ENCODE measurements at regions not wholly inside any gene's neighbourhood (a gene's known extent, or its start where the extent isn't known, plus 50 kb on each side); places are given as distances from the start of the nearest gene placed in this dataset.

DNA sequence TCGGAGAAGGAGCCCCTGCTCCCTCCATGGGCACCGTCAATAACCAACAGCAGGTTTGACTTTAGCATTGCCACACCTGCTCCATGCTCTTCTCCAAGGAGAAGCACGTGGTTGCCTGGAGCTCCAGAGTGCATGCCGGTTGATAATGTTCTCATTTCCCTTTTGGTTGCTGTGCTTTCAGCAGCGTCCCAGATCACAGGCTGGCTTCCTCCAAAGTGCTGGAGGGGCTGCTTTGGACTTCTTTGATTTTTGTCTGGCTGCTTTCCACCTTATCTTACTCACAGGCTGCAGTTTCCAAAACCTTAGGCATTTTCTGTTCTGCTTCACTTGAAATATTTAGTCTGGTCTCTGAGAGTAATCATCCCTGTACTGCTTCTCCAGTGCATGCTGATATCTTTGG, 123.8 kb upstream of the IRS2 start:
- no peak for TF ChIP-seq ESRRG (CRISPR knock-in tag; IDR thresholded peaks at IDR 0.05)
- TF ChIP-seq, protein P1, sequence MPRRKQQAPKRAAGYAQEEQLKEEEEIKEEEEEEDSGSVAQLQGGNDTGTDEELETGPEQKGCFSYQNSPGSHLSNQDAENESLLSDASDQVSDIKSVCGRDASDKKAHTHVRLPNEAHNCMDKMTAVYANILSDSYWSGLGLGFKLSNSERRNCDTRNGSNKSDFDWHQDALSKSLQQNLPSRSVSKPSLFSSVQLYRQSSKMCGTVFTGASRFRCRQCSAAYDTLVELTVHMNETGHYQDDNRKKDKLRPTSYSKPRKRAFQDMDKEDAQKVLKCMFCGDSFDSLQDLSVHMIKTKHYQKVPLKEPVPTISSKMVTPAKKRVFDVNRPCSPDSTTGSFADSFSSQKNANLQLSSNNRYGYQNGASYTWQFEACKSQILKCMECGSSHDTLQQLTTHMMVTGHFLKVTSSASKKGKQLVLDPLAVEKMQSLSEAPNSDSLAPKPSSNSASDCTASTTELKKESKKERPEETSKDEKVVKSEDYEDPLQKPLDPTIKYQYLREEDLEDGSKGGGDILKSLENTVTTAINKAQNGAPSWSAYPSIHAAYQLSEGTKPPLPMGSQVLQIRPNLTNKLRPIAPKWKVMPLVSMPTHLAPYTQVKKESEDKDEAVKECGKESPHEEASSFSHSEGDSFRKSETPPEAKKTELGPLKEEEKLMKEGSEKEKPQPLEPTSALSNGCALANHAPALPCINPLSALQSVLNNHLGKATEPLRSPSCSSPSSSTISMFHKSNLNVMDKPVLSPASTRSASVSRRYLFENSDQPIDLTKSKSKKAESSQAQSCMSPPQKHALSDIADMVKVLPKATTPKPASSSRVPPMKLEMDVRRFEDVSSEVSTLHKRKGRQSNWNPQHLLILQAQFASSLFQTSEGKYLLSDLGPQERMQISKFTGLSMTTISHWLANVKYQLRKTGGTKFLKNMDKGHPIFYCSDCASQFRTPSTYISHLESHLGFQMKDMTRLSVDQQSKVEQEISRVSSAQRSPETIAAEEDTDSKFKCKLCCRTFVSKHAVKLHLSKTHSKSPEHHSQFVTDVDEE (CRISPR knock-in tag; IDR thresholded peaks at IDR 0.05) = no peak
- no peak for ATAC-seq

DNA sequence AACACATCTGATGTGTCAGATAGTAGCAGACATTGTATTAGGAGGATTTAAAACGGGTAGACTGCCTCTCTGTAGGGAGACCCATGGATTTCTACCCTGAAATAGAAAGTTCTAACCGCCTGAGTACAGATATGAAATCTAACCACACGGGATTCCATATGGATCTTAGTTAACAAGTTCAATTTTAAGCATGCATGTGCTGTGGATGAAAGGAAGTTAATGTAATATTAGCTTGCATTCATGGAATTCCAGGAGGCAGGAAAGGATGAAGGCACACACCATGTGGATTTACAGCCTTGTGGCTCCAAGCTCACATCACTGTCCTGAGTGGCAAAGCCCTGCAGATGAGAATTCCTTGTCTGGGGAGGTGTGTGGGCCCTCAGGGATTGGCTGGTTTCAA, 120.6 kb upstream of the IRS2 start:
- TF ChIP-seq, protein P2, sequence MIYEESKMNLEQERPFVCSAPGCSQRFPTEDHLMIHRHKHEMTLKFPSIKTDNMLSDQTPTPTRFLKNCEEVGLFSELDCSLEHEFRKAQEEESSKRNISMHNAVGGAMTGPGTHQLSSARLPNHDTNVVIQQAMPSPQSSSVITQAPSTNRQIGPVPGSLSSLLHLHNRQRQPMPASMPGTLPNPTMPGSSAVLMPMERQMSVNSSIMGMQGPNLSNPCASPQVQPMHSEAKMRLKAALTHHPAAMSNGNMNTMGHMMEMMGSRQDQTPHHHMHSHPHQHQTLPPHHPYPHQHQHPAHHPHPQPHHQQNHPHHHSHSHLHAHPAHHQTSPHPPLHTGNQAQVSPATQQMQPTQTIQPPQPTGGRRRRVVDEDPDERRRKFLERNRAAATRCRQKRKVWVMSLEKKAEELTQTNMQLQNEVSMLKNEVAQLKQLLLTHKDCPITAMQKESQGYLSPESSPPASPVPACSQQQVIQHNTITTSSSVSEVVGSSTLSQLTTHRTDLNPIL (CRISPR knock-in tag; IDR thresholded peaks at IDR 0.05; ENCODE audit: low read depth) = no peak
- TF ChIP-seq ISL1 (CRISPR knock-in tag; IDR thresholded peaks at IDR 0.05) = no peak
- no peak for TF ChIP-seq BACH2 (CRISPR knock-in tag; IDR thresholded peaks at IDR 0.05; ENCODE audit: borderline replicate concordance)
- ATAC-seq = peak; percentile 34; the same call in 1 of the 3 replicates

DNA sequence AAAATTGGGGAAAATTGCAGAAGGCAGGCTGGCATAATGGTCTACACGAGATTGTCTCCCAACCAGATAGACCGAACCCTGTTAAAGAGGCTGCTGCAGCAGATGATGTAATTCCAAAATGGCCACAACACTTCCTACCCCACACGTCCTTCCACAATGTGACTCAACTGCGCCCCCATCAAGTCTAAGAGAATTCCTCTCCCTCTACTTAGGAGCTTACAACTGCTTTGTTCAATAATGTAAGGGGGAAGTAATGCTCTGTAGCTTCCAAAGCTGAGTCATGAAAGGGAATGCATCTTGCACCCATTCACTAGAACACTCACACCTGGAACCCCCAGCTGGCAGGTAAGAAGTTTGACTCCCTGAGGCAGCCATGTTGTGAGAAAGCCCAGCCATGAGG, 117.8 kb upstream of the IRS2 start:
- TF ChIP-seq ZC3H10 (CRISPR knock-in tag; IDR thresholded peaks at IDR 0.05) = no peak
- TF ChIP-seq TCF4 (CRISPR knock-in tag; IDR thresholded peaks at IDR 0.05; ENCODE audit: borderline replicate concordance) = no peak
- TF ChIP-seq RARB (CRISPR knock-in tag; IDR thresholded peaks at IDR 0.05) = no peak
- TF ChIP-seq PPARA (CRISPR knock-in tag; IDR thresholded peaks at IDR 0.05; ENCODE audit: borderline replicate concordance) = no peak
- TF ChIP-seq ZNF70 (CRISPR knock-in tag; IDR thresholded peaks at IDR 0.05) = no peak
- TF ChIP-seq, protein P2 (CRISPR knock-in tag; IDR thresholded peaks at IDR 0.05; ENCODE audit: low read depth) = no peak
- TF ChIP-seq ARNTL (CRISPR knock-in tag; IDR thresholded peaks at IDR 0.05; ENCODE audit: borderline replicate concordance, low read depth) = no peak
- ATAC-seq = no peak

DNA sequence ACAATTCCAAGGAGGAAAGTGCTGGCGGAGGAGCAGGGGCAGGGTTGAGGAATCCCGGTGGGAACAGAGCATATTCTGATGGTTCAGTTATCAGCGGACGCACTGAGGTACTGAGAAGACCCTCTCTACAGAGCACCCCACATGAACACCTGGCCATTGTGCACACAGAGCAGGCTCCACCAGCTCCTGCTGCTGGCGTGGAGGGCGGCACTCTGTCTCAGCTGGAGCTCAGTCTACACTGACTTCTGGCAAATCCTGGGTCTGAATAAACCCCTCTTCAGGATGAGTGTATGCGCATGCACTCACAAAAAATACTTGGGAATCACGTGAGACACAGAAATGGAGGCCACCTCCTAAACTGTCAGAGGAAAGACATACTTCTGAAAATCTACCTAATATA, 114.4 kb upstream of the IRS2 start:
- TF ChIP-seq ZFP30 (CRISPR knock-in tag; IDR thresholded peaks at IDR 0.05) = no peak
- no peak for TF ChIP-seq ZC3H10 (CRISPR knock-in tag; IDR thresholded peaks at IDR 0.05)
- TF ChIP-seq OSR1 (CRISPR knock-in tag; IDR thresholded peaks at IDR 0.05) = no peak
- TF ChIP-seq, protein P3, sequence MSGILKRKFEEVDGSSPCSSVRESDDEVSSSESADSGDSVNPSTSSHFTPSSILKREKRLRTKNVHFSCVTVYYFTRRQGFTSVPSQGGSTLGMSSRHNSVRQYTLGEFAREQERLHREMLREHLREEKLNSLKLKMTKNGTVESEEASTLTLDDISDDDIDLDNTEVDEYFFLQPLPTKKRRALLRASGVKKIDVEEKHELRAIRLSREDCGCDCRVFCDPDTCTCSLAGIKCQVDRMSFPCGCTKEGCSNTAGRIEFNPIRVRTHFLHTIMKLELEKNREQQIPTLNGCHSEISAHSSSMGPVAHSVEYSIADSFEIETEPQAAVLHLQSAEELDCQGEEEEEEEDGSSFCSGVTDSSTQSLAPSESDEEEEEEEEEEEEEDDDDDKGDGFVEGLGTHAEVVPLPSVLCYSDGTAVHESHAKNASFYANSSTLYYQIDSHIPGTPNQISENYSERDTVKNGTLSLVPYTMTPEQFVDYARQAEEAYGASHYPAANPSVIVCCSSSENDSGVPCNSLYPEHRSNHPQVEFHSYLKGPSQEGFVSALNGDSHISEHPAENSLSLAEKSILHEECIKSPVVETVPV (CRISPR knock-in tag; IDR thresholded peaks at IDR 0.05) = no peak
- TF ChIP-seq CSDC2 (CRISPR knock-in tag; IDR thresholded peaks at IDR 0.05) = no peak
- no peak for TF ChIP-seq ARNTL (CRISPR knock-in tag; IDR thresholded peaks at IDR 0.05; ENCODE audit: borderline replicate concordance, low read depth)
- TF ChIP-seq RARB (CRISPR knock-in tag; IDR thresholded peaks at IDR 0.05) = no peak
- no peak for TF ChIP-seq ISL1 (CRISPR knock-in tag; IDR thresholded peaks at IDR 0.05)
- TF ChIP-seq ZNF565 (CRISPR knock-in tag; conservative IDR thresholded peaks at IDR 0.05; ENCODE audit: low read depth) = no peak
- TF ChIP-seq ZNF70 (CRISPR knock-in tag; IDR thresholded peaks at IDR 0.05) = no peak
- TF ChIP-seq PPARA (CRISPR knock-in tag; IDR thresholded peaks at IDR 0.05; ENCODE audit: borderline replicate concordance) = no peak
- TF ChIP-seq TOX (CRISPR knock-in tag; IDR thresholded peaks at IDR 0.05; ENCODE audit: borderline replicate concordance) = no peak
- TF ChIP-seq TCF4 (CRISPR knock-in tag; IDR thresholded peaks at IDR 0.05; ENCODE audit: borderline replicate concordance) = no peak
- TF ChIP-seq GLIS3 (CRISPR knock-in tag; IDR thresholded peaks at IDR 0.05) = no peak
- TF ChIP-seq, protein P2 (CRISPR knock-in tag; IDR thresholded peaks at IDR 0.05; ENCODE audit: low read depth) = no peak
- TF ChIP-seq, protein P4, sequence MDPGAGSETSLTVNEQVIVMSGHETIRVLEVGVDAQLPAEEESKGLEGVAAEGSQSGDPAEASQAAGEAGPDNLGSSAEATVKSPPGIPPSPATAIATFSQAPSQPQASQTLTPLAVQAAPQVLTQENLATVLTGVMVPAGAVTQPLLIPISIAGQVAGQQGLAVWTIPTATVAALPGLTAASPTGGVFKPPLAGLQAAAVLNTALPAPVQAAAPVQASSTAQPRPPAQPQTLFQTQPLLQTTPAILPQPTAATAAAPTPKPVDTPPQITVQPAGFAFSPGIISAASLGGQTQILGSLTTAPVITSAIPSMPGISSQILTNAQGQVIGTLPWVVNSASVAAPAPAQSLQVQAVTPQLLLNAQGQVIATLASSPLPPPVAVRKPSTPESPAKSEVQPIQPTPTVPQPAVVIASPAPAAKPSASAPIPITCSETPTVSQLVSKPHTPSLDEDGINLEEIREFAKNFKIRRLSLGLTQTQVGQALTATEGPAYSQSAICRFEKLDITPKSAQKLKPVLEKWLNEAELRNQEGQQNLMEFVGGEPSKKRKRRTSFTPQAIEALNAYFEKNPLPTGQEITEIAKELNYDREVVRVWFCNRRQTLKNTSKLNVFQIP (CRISPR knock-in tag; IDR thresholded peaks at IDR 0.05; ENCODE audit: borderline replicate concordance, low read depth) = no peak
- ATAC-seq = no peak
